NB4 (cell line): ENCODE measurements at regions not wholly inside any gene's neighbourhood (a gene's known extent, or its start where the extent isn't known, plus 50 kb on each side); places are given as distances from the start of the nearest gene placed in this dataset.
"Not testable (repeated sequence)": the region's sequence is repeated elsewhere in the genome, so short reads cannot be mapped to it uniquely, and the experiment has no call there.

ENCODE experiments used
- DNase-seq: peaks from one replicate; pipeline ENCODE4 v3.0.0; 2010; ENCODE audit warnings: low read depth
- H3K4me3 ChIP-seq: one replicate; pipeline ENCODE4 v1.5.1; 2011; ENCODE audit warnings: mild to moderate bottlenecking, low read depth, low read length, moderate library complexity
- CTCF ChIP-seq: IDR thresholded peaks from one replicate; pipeline ENCODE4 v1.5.1; 2012; ENCODE audit warnings: low read depth, low read length
- MAX ChIP-seq: IDR thresholded peaks from 2 replicates; pipeline ENCODE4 v1.6.1; 2011; ENCODE audit warnings: low read depth, low read length
- MYC ChIP-seq: IDR thresholded peaks from 2 replicates; pipeline ENCODE4 v1.6.1; 2011; ENCODE audit warnings: low read depth, low read length
- POLR2A ChIP-seq: IDR thresholded peaks from 2 replicates; pipeline ENCODE4 v1.6.1; 2011; ENCODE audit warnings: mild to moderate bottlenecking; ENCODE audit not compliant: insufficient read length; ENCODE audit errors: extremely low read depth

GRCh38 chr6:11378639-11379038 lies 146.2 kb upstream of the NEDD9 start:
- DNase-seq: no peak
- no peak for TF ChIP-seq CTCF
- no peak for TF ChIP-seq POLR2A
- TF ChIP-seq MAX: no peak
- TF ChIP-seq MYC: no peak
- H3K4me3 ChIP-seq: no peak overlapping the region

- TF ChIP-seq MAX: no peak
- no peak for TF ChIP-seq POLR2A
- TF ChIP-seq CTCF: no peak
- no peak for TF ChIP-seq MYC
- peak; percentile 53 for DNase-seq
- no peak overlapping the region for H3K4me3 ChIP-seq
Measured at GRCh38 chr6:11374036-11375010, 141.9 kb upstream of the NEDD9 start.

GRCh38 chr6:11373208-11373607 lies 140.7 kb upstream of the NEDD9 start:
- no peak for DNase-seq
- TF ChIP-seq CTCF (no peak), MYC (no peak), MAX (no peak), POLR2A (no peak)
- no peak overlapping the region for H3K4me3 ChIP-seq

GRCh38 chr6:11372186-11372790 lies 139.8 kb upstream of the NEDD9 start:
- H3K4me3 ChIP-seq, DNase-seq: not testable (repeated sequence)

- no peak for DNase-seq
Measured at GRCh38 chr6:11370191-11371018, 137.9 kb upstream of the NEDD9 start.

More at GRCh38 chr6:11370191-11371018, 137.9 kb upstream of the NEDD9 start:
- no peak for TF ChIP-seq MAX
- no peak for TF ChIP-seq POLR2A
- TF ChIP-seq CTCF: no peak
- no peak for TF ChIP-seq MYC
- H3K4me3 ChIP-seq: no peak overlapping the region
